Retina (tissue), 1 donor: ENCODE measurements at regions not wholly inside any gene's neighbourhood (a gene's known extent, or its start where the extent isn't known, plus 50 kb on each side); places are given as distances from the start of the nearest gene placed in this dataset.
A peak's percentile ranks its signal among the peaks of the same experiment; 100 is the strongest.
"Not testable (repeated sequence)": the region's sequence is repeated elsewhere in the genome, so short reads cannot be mapped to it uniquely, and the experiment has no call there.

Experiments
- DNase-seq: peaks from one replicate; pipeline ENCODE4 v3.0.0-alpha.2; 2016

DNA sequence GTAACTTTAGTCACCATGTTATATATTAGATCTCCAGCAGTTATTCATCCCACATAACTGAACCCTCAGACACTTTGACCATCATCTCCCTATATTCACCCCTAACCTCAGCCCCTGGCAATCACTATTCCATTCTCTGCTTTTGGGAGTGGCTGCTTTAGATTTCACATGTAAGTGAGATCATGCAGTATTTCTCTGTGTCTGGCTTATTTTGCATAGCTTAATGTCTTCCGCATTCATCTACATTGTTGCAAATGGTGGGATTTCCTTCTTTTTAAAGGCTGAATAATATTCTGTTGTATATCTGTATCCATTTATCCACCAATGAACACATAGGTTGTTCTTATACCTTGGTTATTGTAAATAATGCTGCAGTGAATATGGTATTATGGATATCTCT, 411.6 kb upstream of the ZEB2 start:
- no peak for DNase-seq

- no peak for DNase-seq
Observed at GRCh38 chr2:144927429-144927828, 407.5 kb upstream of the ZEB2 start.

DNA sequence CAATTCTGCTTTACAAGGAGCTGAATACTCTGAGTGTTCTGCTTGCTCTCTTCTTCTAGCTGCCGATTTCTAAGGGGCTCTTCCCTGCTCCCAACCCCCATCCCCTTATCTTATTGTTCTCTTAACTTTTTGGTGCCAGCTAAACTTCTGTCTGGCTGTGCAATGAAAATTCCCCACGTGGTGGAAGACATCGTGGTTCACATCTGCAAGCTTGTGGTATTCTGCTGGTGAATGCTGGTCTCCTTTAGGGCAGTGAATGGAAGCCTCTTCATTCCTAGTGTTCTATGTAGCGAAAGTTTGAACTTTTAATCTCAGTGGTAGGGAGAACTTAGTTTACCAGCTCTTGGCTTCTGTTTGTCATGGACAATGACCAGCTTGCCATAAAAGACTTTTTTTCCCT, 406.0 kb upstream of the ZEB2 start:
- no peak for DNase-seq

DNA sequence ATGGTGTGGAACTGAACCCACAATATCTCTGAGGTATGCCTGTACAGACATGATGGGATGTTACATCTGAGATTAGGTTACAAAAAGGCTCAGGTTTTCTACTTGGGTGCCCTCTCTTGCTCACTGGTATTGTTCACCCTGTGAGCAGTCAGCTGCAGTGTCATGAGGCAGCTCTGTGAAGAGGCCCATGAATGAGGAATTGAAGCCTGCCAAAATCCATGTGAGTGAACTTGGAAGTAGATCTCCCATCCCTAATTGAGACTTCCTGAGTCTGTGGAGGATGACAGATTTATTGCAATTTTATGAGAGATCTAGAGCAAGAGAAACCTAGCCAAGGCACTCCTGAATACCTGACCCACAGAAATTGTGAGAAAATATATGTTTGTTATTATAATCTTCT, 404.9 kb upstream of the ZEB2 start:
- no peak for DNase-seq

DNA sequence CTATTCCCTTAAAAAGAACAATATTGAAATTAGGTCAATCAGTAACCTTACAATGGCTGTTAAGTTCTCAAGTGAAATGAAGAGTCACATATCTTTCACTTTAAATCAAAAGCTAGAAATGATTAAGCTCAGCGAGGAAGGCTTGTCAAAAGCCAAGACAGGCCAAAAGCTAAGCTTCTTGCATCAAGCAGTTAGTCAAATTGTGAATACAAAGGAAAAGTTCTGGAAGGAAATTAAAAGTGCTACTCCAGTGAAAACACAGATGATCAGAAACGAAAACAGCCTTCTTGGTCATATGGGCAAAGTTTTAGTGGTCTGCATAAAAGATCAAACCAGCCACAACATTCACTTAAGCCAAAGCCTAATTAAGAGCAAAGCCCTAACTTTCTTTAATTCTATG, 402.6 kb upstream of the ZEB2 start:
- DNase-seq = no peak

GRCh38 chr2:144920755-144921530, 401.0 kb upstream of the ZEB2 start:
- DNase-seq = no peak

DNA sequence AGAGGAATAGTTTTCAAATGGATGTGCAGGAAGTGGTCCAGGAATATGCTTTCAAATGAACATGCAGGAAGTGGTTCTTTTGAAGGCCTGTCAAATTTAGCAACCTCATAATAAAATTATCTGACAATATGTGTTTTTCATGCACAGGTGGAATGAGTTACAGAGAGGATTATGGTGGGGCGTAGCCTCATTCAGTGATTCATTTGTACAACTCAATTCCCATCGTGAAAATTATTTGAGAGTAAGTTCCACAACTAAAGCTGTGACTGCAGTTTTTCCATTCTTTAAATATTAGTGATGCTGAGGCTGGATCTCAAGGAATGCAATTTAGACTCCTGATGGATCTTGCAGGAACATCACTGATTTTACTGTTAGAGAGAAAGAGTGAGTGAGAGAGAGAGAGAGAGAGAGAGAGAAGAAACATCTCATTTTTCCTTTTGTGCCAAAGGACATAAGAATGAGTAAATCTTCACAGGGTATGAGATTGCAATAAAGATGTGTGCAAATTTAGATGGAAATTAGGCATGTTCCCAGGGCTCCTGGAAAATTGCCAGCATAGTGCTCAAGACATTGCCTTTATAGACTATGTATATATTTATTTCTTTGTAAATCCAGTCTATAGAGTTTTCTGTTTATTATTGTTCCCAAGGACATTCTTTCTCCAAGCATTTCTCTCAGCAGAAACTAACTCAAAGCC, 394.9 kb upstream of the ZEB2 start:
- DNase-seq = no peak

- DNase-seq = no peak
Observed at GRCh38 chr2:144914113-144914512, 394.2 kb upstream of the ZEB2 start.

GRCh38 chr2:144912206-144912605, 392.3 kb upstream of the ZEB2 start:
- DNase-seq = no peak

DNA sequence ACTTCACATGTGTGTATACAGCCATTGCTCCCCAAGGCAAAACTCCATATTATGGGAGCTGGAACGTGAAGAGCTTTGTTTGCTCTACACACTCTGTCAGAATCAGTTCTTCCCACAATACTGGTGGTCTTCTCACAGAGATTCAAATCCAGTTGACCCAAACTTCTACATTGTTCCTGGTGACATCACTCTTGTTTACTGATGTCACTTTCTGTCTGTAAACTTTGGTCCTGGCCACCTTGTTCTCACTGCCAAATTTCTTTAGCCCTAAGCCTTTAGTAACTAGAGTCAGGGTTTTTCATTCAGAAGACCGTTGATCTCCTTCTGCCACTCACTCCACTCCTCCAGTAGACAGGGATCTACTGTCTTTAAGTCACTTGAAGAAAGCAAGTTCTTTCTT, 386.0 kb upstream of the ZEB2 start:
- no peak for DNase-seq

DNA sequence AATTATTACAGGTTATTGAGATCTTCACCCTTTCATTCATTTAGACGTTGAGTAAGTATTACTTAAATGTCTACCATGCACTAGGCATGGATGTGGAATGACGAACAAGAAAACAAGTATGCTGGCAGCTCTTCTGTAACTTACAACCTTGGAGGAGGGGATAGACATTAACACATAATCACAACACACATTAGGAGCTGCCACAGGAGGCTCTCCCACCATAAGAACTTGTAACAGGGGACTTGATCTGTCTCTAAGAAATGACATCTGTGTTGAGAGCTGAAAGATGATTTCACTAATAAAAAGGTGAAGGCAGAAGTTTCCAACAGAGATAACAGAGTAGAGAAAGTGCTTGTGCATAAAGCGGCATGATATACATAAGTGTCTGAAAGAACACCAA, 384.7 kb upstream of the ZEB2 start:
- no peak for DNase-seq

DNA sequence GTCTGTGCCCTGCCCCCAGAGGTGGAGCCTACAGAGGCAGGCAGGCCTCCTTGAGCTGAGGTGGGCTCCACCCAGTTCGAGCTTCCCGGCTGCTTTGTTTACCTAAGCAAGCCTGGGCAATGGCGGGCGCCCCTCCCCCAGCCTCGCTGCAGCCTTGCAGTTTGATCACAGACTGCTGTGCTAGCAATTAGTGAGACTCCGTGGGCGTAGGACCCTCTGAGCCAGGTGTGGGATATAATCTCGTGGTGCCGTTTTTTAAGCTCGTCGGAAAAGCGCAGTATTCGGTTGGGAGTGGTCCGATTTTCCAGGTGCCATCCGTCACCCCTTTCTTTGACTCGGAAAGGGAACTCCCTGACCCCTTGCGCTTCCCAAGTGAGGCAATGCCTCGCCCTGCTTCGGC, 383.1 kb upstream of the ZEB2 start:
- not testable (repeated sequence) for DNase-seq

DNA sequence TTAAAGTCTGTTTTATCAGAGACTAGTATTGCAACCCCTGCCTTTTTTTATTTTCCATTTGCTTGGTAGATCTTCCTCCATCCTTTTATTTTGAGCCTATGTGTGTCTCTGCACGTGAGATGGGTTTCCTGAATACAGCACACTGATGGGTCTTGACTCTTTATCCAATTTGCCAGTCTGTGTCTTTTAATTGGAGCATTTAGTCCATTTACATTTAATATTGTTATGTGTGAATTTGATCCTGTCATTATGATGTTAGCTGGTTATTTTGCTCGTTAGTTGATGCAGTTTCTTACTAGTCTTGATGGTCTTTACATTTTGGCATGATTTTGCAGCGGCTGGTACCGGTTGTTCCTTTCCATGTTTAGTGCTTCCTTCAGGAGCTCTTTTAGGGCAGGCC, 381.5 kb upstream of the ZEB2 start:
- not testable (repeated sequence) for DNase-seq

DNA sequence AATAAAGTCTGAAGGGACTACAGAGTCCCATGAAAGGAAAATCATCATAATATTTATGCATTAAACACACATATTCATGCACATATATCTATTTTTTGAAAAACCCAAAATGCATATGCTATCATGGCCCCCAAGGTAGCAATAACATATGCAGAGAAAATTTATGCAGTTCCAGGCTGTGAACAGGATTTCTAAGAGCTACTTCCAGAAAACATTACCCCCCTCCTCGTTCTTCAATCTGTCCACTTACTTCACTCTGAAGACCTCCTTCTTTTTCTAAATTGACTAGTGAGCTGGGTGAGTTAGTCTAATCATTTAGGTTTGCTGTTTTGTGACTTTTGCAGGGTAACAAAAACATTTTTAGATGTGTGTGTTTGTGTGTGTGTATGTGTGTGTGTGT, 376.4 kb upstream of the ZEB2 start:
- DNase-seq = no peak

DNA sequence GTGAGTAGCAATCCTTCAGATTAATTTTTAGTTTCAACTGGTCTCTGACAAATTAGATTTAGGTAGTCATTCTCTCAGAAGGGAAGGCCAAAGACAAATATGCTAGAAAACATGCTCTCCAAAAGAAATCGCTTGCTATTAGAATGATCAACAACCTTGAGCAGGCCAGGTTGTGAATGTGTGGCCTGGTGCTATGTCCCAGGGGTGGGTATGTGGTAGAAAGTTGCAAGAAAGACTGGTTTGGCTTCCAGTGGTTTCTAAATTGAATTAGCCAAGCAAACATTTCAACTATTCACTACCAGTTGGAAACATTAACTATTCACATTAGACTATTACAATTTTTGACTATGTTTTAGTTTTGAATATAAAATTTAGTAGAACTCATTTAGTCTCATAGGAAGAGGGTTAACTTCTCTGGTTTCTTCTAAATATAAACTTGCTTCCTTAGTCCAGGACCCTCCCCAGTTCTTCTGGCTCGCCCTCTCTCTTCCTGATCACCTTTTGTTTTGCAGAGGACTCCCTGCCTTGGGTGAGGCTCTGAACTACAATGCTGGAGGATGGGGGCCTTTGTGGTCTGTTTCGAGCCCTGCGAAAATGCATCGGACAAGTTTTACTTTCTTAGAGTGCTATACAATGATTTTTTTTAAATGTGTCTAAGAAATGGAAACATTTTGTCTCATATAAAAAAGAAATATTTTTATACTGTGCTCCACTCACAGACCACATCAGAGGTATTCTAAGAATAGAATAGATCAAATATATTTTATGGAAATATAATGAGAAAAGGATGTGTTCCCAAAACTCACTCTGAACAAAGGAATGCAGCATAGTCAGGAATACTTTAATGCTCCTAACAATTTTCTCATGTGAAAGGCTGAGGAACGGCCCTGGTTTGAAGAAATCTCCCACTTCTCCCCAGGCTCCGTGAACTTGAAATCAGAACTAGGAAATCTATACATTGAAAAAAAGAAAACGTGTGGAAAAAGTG, 375.0 kb upstream of the ZEB2 start:
- DNase-seq = peak; percentile 5

- no peak for DNase-seq
Observed at GRCh38 chr2:144893464-144893863, 373.5 kb upstream of the ZEB2 start.

- DNase-seq = no peak
Observed at GRCh38 chr2:144890828-144891227, 370.9 kb upstream of the ZEB2 start.

GRCh38 chr2:144889348-144889747, 369.4 kb upstream of the ZEB2 start:
- DNase-seq = no peak

- no peak for DNase-seq
Observed at GRCh38 chr2:144886862-144887261, 366.9 kb upstream of the ZEB2 start.

DNA sequence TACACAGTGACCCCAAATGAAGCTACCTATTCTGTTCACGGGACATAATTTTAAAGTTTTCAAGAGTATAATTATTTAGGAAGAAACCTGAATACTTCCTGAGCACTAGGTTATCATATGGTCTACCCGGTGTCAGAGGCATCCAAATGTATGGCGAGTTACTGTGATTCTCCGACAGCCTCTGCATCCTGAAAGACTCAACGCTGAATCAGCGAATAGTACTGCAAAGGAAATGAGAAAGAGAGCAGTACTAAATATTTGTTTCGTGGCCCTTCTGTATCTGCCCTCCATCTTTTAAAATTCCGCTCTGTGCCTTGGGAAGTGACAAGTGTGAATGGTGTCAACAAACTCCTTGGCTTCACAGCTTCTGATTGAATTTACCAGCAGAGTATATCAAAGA, 358.0 kb upstream of the ZEB2 start:
- DNase-seq = no peak

DNA sequence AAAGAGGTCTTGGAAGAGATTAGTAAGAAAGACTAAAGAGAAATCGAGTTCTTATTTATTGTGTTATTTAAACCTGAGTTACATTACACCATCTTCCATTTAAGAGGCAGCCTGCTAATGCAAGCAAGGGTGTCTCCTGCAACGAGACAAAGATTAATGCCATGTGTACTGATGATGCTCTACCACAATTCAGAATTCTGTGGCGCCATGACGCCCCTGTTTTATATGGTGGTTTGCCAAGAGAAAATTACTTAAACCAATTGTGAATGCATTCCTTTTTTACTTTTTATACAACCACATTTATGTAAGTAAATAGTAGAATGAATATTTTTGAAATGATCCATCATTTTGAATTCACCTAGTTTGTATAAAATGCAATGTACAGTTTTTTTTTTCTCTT, 356.1 kb upstream of the ZEB2 start:
- DNase-seq = no peak

GRCh38 chr2:144875290-144875969, 355.5 kb upstream of the ZEB2 start:
- DNase-seq = peak; percentile 3

- DNase-seq = no peak
Observed at GRCh38 chr2:144865670-144866069, 345.8 kb upstream of the ZEB2 start.
